NCI-H1092 treated with DMSO at 0.1 percent for 48 hours (cell line): ENCODE measurements at regions not wholly inside any gene's neighbourhood (a gene's known extent, or its start where the extent isn't known, plus 50 kb on each side); places are given as distances from the start of the nearest gene placed in this dataset.

Experiments
- DNase-seq: peaks from one replicate; lab custom pipeline; 2025; lab: John Stamatoyannopoulos, UW

GRCh38 chr10:5310914-5311313 is 53.9 kb upstream of the UCN3 start:
- DNase-seq = no peak

- DNase-seq = no peak
These were observed 53.1 kb upstream of the UCN3 start for GRCh38 chr10:5311617-5312016.

- peak; percentile 4 for DNase-seq
These were observed 49.9 kb upstream of the UCN3 start for GRCh38 chr10:5314840-5315239.
